Stimulated activated CD8-positive, alpha-beta memory T cell treated with anti-CD3 and anti-CD28 coated beads, Interleukin-15, amount 100 ng/mL, for 48 hours (primary cell): ENCODE measurements at regions not wholly inside any gene's neighbourhood (a gene's known extent, or its start where the extent isn't known, plus 50 kb on each side); places are given as distances from the start of the nearest gene placed in this dataset.
"Not testable (repeated sequence)": the region's sequence is repeated elsewhere in the genome, so short reads cannot be mapped to it uniquely, and the experiment has no call there.

Source experiments
- DNase-seq, 2 donors: peaks; one replicate each; pipeline ENCODE4 v3.0.0-alpha.2; 2020; ENCODE audit warnings: low read depth in 2 of 2

- DNase-seq, result no peak
Observed at GRCh38 chr17:65307081-65307960, 170.2 kb downstream of the RGS9 start.

- no peak for DNase-seq
Observed at GRCh38 chr17:65305778-65306177, 168.6 kb downstream of the RGS9 start.

GRCh38 chr17:65305116-65305515 lies 167.9 kb downstream of the RGS9 start:
- no peak for DNase-seq

- not testable (repeated sequence) for DNase-seq
Observed at GRCh38 chr17:65301882-65302281, 164.7 kb downstream of the RGS9 start.

- no peak for DNase-seq
Observed at GRCh38 chr17:65301184-65301583, 164.0 kb downstream of the RGS9 start.

- DNase-seq, result no peak
Observed at GRCh38 chr17:65297916-65298315, 160.7 kb downstream of the RGS9 start.

- no peak for DNase-seq
Observed at GRCh38 chr17:65297384-65297783, 160.2 kb downstream of the RGS9 start.

- DNase-seq, result peak; percentile 18 to 37
Observed at GRCh38 chr17:65294181-65294719, 157.1 kb downstream of the RGS9 start.

- DNase-seq, result no peak
Observed at GRCh38 chr17:65293584-65294180, 156.5 kb downstream of the RGS9 start.

GRCh38 chr17:65292430-65292829 lies 155.3 kb downstream of the RGS9 start:
- DNase-seq, result no peak

- DNase-seq, result not testable (repeated sequence)
Observed at GRCh38 chr17:65291301-65291700, 154.1 kb downstream of the RGS9 start.

GRCh38 chr17:65290616-65291015 lies 153.4 kb downstream of the RGS9 start:
- DNase-seq, result no peak

GRCh38 chr17:65290056-65290455 lies 152.9 kb downstream of the RGS9 start:
- DNase-seq, result no peak

GRCh38 chr17:65287040-65287439 lies 149.9 kb downstream of the RGS9 start:
- DNase-seq, result no peak

GRCh38 chr17:65283704-65284103 lies 146.5 kb downstream of the RGS9 start:
- DNase-seq, result no peak

GRCh38 chr17:65279456-65279855 lies 142.3 kb downstream of the RGS9 start:
- DNase-seq, result no peak

- no peak for DNase-seq
Observed at GRCh38 chr17:65278820-65279184, 141.6 kb downstream of the RGS9 start.

- DNase-seq, result no peak
Observed at GRCh38 chr17:65278050-65278819, 141.1 kb downstream of the RGS9 start.

GRCh38 chr17:65277576-65277975 lies 140.4 kb downstream of the RGS9 start:
- no peak for DNase-seq
